ENCODE measurements at regions not wholly inside any gene's neighbourhood (a gene's known extent, or its start where the extent isn't known, plus 50 kb on each side); places are given as distances from the start of the nearest gene placed in this dataset.

DNA sequence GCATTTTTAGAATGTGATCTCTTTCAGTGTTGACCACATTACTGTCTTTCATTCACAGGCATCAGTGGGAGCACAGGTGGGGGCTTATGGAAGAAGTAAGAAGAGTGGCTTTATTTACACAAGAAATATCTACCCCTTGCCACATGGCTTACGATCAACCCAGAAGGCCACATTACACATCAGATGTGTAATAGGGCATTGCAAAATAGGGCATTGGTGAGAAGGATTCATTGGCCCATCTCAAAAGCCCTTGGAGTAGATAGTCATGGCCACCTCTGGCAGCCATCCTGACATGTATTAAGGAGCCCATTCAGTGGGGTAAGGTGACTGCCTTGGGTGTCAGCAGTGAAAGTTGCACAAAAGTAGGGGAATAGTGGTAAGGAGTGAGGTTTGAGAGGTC is 97.5 kb downstream of the MAFB start:
- H3K36me3 ChIP-seq (ENCODE audit: insufficient read depth, low read length): no peaks in the 10 kb centered on the region
- no peak overlapping the region for H3K4me3 ChIP-seq (ENCODE audit: insufficient read depth, low read length)
- no peaks in the 10 kb centered on the region for H3K79me2 ChIP-seq (ENCODE audit: insufficient read depth, low read length)
- DNase-seq (ENCODE audit: insufficient read length, low spot score, missing footprints): no peak
- no peak overlapping the region for H3K27ac ChIP-seq (ENCODE audit: low read depth, low read length)
- TF ChIP-seq, protein P1, sequence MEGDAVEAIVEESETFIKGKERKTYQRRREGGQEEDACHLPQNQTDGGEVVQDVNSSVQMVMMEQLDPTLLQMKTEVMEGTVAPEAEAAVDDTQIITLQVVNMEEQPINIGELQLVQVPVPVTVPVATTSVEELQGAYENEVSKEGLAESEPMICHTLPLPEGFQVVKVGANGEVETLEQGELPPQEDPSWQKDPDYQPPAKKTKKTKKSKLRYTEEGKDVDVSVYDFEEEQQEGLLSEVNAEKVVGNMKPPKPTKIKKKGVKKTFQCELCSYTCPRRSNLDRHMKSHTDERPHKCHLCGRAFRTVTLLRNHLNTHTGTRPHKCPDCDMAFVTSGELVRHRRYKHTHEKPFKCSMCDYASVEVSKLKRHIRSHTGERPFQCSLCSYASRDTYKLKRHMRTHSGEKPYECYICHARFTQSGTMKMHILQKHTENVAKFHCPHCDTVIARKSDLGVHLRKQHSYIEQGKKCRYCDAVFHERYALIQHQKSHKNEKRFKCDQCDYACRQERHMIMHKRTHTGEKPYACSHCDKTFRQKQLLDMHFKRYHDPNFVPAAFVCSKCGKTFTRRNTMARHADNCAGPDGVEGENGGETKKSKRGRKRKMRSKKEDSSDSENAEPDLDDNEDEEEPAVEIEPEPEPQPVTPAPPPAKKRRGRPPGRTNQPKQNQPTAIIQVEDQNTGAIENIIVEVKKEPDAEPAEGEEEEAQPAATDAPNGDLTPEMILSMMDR (IDR thresholded peaks at IDR 0.05; ENCODE audit: extremely low read depth, low read depth, low read length): no peak
- H3K4me2 ChIP-seq (ENCODE audit: insufficient read depth, low read length): no peak overlapping the region
- no peaks in the 10 kb centered on the region for H4K20me1 ChIP-seq (ENCODE audit: insufficient read depth, low read length)
- no peaks in the 10 kb centered on the region for H3K4me1 ChIP-seq (ENCODE audit: insufficient read depth, low read length)
- no peaks in the 10 kb centered on the region for H3K27me3 ChIP-seq (ENCODE audit: insufficient read depth, low read length)
- no peak overlapping the region for H2AFZ ChIP-seq (ENCODE audit: low read length)
- no peaks in the 10 kb centered on the region for H3K9me3 ChIP-seq (ENCODE audit: low read depth, low read length)

GRCh38 chr20:40591119-40591518 is 97.9 kb downstream of the MAFB start:
- Histone ChIP-seq H4K20me1 (ENCODE audit: insufficient read depth, low read length) (no peaks in the 10 kb centered on the region), H3K27me3 (ENCODE audit: insufficient read depth, low read length) (no peaks in the 10 kb centered on the region), H3K27ac (ENCODE audit: low read depth, low read length) (no peak overlapping the region), H3K9me3 (ENCODE audit: low read depth, low read length) (no peaks in the 10 kb centered on the region), H3K4me2 (ENCODE audit: insufficient read depth, low read length) (no peak overlapping the region), H3K4me3 (ENCODE audit: insufficient read depth, low read length) (no peak overlapping the region), H2AFZ (ENCODE audit: low read length) (no peak overlapping the region), H3K79me2 (ENCODE audit: insufficient read depth, low read length) (no peaks in the 10 kb centered on the region), H3K4me1 (ENCODE audit: insufficient read depth, low read length) (no peaks in the 10 kb centered on the region), H3K36me3 (ENCODE audit: insufficient read depth, low read length) (no peaks in the 10 kb centered on the region)
- TF ChIP-seq, protein P1 (IDR thresholded peaks at IDR 0.05; ENCODE audit: extremely low read depth, low read depth, low read length): no peak
- DNase-seq (ENCODE audit: insufficient read length, low spot score, missing footprints): no peak

DNA sequence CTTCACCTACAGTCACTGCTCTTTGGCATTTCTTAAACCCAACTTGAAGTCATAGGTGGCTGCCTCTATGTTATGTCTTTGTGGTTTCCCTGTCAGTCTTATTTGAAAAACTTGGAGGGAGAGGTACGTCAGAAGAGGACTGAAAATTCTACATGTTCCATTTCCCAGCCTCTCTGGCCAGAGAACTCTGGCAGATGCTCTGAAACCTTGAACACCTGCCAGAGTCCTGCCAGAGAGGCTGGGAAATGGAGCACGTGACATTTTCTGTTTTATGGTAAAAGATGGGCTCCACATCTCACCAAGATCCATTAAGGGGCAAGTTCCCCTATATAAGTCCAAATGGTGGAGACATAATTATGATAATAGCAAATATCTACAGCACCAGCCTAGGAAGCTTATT is 99.5 kb downstream of the MAFB start:
- H3K79me2 ChIP-seq (ENCODE audit: insufficient read depth, low read length): no peaks in the 10 kb centered on the region
- no peaks in the 10 kb centered on the region for H3K4me1 ChIP-seq (ENCODE audit: insufficient read depth, low read length)
- H3K4me2 ChIP-seq (ENCODE audit: insufficient read depth, low read length): no peak overlapping the region
- no peak for DNase-seq (ENCODE audit: insufficient read length, low spot score, missing footprints)
- no peak overlapping the region for H3K27ac ChIP-seq (ENCODE audit: low read depth, low read length)
- no peaks in the 10 kb centered on the region for H3K27me3 ChIP-seq (ENCODE audit: insufficient read depth, low read length)
- H3K4me3 ChIP-seq (ENCODE audit: insufficient read depth, low read length): no peak overlapping the region
- H3K9me3 ChIP-seq (ENCODE audit: low read depth, low read length): no peaks in the 10 kb centered on the region
- H2AFZ ChIP-seq (ENCODE audit: low read length): no peak overlapping the region
- H4K20me1 ChIP-seq (ENCODE audit: insufficient read depth, low read length): no peaks in the 10 kb centered on the region
- TF ChIP-seq, protein P1 (IDR thresholded peaks at IDR 0.05; ENCODE audit: extremely low read depth, low read depth, low read length): no peak
- no peaks in the 10 kb centered on the region for H3K36me3 ChIP-seq (ENCODE audit: insufficient read depth, low read length)

GRCh38 chr20:40588891-40589290 is 100.1 kb downstream of the MAFB start:
- Histone ChIP-seq H3K4me2 (ENCODE audit: insufficient read depth, low read length) (no peak overlapping the region), H3K36me3 (ENCODE audit: insufficient read depth, low read length) (no peaks in the 10 kb centered on the region), H3K27me3 (ENCODE audit: insufficient read depth, low read length) (no peaks in the 10 kb centered on the region), H2AFZ (ENCODE audit: low read length) (no peak overlapping the region), H3K79me2 (ENCODE audit: insufficient read depth, low read length) (no peaks in the 10 kb centered on the region), H4K20me1 (ENCODE audit: insufficient read depth, low read length) (no peaks in the 10 kb centered on the region), H3K27ac (ENCODE audit: low read depth, low read length) (no peak overlapping the region), H3K4me3 (ENCODE audit: insufficient read depth, low read length) (no peak overlapping the region), H3K9me3 (ENCODE audit: low read depth, low read length) (no peaks in the 10 kb centered on the region), H3K4me1 (ENCODE audit: insufficient read depth, low read length) (no peaks in the 10 kb centered on the region)
- DNase-seq (ENCODE audit: insufficient read length, low spot score, missing footprints): no peak
- TF ChIP-seq, protein P1 (IDR thresholded peaks at IDR 0.05; ENCODE audit: extremely low read depth, low read depth, low read length): no peak
